Right ventricle myocardium inferior (tissue), 1 donor: ENCODE measurements at regions not wholly inside any gene's neighbourhood (a gene's known extent, or its start where the extent isn't known, plus 50 kb on each side); places are given as distances from the start of the nearest gene placed in this dataset.
"Not testable (repeated sequence)": the region's sequence is repeated elsewhere in the genome, so short reads cannot be mapped to it uniquely, and the experiment has no call there.

Experiments used
- ATAC-seq: fragments of 200-7000 bp; cut with Tn5 transposase; one replicate; pipeline ENCODE4 v1.9.1; 2020; ENCODE audit warnings: mild to moderate bottlenecking, moderate library complexity
- DNase-seq: peaks from one replicate; pipeline ENCODE4 v3.0.0; 2021; ENCODE audit errors: missing footprints
- intact Hi-C: fragments of 100-400 bp; cut with DNase I; formaldehyde crosslinking; loops from one replicate; pipeline ENCODE4 v1.11.0; 2022
- donor health status: DM: no; HTN: yes; CAD: no; lungs with severe emphysema.

DNA sequence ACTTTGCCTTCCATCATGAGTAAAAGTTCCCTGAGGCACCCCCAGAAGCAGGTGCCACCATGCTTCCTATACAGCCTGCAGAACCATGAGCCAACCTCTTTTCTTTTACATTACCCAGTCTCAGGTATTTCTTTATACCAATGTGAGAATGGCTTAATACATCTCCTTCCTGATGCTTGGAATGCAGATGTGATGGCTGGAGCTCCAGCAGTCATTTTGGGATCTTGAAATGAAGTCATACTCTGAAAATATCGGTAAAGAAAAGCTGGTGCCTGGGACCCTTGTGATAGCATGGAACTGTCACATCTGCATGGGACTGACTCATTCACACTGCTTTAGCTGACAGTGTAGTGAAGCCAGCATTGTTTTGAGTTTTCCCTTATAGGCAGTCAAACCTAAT is 634.5 kb upstream of the NRP1 start:
- ATAC-seq (no peak), DNase-seq (no peak)
- intact Hi-C loops = no loop called here

DNA sequence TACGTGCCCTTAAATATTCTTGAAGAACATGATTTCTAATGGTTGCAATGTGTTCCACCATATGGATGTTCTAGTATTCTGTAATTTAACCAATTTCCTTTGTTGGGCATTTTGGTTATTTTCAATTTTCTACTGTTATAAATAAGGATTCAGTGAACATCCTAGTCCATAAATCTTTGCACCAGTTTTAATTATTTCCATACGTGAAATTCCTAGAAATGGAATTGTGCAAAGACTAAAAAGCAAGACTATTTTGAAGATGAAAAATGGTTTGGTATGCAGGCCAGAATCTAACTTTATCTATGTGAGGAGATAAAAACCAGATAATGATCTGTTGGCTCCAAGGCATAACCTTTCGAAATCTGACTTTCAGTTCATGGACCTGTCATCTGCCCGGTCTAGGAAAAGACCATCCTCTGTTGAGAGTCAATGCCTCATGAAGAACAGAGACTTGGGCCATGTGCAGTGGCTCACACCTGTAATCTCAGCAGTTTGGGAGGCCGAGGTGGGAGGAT is 633.2 kb upstream of the NRP1 start:
- ATAC-seq = no peak
- no peak for DNase-seq
- intact Hi-C loops = no loop called here

DNA sequence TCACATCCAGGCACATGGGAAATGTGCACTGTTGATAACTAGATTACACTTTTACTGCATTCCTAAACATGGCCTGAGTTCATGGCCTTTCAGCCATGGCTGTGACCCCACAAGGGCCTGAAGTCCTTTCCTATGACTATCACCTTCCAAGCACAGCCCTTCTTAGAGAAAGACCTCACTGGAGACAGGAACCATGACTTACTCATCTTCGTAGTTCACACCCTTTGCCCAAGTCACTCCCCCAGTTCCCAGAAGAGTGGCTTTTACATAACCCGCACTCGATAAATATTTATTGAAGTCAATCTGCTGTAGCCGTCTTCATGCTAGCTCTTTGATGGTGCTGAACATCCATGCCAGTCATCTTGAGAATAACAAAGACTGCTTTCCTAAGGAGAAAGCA is 632.5 kb upstream of the NRP1 start:
- intact Hi-C loops = no loop called here
- DNase-seq (no peak), ATAC-seq (no peak)

DNA sequence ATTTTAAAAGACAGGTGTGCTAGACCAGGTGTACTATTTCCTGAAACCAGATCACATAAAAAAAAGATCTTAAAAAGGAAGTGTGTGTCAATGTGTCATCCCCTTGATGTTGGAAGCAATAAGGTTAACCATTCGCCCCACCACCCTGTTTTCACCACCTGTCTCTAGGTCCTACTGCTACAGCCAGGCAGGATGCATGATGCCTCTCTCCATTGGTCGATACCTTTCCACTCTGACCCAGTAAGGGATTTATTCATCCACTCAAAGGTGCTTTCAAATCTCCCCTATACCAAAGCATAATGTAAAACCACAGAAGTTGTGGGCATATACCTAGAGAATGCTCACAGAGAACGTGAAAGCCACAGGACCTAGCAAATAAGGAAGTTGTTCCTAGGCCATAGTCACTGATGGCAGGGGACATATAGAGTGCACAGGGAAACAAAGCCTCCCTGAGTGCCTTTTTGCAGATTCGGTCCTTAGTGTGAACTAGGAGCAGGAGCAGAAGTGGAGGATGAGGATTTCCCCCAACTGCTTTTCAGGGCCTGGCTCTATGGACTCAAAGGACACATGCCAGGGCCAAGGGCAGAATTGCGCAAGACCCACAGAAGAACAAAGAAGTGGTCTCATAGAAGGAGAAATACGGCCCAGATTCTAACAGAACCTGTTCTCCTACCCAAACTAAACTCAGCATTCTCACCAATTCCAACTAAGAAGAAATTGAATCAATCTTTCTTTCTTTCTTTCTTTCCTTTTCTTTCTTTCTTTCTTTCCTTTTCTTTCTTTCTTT is 631.5 kb upstream of the NRP1 start:
- DNase-seq (no peak), ATAC-seq (peak; percentile 28)
- intact Hi-C loops = no loop called here

DNA sequence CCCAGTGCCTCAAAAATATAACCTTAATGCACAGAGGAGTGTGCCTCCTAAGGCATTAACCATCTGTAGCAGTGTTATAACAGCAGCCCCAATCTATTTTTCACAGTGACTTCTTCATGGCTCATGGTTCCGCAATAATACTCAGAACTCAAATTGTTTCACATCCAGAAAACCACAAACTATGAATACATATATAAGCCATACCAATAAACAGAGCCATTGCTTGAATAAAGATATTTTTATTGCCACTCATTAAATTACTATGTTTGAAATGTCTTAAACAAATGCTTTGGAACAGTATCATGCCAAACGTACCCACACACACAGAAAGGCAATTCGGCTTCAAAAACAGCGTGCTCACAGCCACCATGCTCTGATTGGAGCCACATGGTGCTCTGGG is 629.3 kb upstream of the NRP1 start:
- ATAC-seq (no peak), DNase-seq (no peak)
- intact Hi-C loops = no loop called here

DNA sequence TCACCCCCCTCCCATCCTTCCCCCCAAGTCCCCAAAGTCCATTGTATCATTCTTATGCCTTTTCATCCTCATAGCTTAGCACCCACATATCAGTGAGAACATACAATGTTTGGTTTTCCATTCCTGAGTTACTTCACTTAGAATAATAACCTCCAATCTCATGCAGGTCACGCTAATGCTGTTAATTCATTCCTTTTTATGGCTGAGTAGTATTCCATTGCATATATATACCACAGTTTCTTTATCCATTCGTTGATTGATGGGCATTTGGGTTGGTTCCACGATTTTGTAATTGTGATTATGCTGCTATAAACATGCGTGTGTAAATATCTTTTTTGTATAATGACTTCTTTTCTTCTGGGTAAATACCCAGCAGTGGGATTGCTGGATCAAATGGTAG is 621.9 kb upstream of the NRP1 start:
- ATAC-seq, DNase-seq, intact Hi-C loops: not testable (repeated sequence)

DNA sequence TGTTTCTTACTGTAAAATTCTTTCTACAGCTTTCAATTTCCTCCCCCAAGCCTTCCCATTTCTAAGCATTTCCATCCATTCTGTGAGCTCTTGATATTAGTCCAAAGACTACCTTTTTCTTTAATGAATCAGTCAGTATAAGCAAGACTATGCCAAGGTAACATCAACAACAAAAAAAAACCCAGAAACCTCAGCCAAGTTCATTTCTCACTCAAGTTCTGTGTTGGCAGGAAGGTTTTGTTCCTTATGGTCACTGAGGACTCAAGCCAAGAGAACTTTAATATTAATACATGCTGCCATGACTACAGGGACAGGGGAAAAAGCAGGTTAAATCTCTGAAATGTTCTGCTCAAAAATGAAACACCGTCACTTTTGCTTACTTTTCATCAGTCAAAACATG is 621.2 kb upstream of the NRP1 start:
- DNase-seq = no peak
- intact Hi-C loops = no loop called here
- ATAC-seq = no peak

DNA sequence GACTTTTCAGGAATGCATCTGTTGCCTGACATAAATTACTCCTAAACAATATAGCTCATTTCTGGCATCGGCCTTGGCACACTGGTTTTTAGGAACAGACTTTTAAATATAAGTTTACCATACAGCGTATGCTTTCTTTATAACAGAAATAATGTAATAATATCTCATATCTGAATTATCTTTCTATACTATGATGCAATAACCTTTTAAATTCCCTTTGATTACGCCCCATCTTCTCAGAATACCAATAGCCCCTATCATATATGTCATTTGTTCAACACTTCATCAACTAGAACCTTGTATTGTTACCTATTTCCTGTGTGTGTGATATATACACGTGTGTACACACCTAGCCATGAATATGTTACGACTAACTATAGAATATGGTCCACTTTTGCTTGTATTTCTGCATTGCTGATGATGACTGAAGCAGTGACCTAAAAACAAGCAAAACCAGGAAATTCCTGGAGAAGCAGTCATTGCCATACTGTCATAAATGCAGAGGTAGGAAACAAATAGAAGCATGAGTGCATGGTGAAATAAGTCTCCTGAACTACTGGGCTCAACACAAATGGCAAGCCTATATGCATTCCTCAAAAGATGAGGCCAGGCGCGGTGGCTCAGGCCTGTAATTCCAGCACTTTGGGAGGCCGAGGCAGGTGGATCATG is 618.4 kb upstream of the NRP1 start:
- DNase-seq (no peak), ATAC-seq (no peak)
- intact Hi-C loops = no loop called here

DNA sequence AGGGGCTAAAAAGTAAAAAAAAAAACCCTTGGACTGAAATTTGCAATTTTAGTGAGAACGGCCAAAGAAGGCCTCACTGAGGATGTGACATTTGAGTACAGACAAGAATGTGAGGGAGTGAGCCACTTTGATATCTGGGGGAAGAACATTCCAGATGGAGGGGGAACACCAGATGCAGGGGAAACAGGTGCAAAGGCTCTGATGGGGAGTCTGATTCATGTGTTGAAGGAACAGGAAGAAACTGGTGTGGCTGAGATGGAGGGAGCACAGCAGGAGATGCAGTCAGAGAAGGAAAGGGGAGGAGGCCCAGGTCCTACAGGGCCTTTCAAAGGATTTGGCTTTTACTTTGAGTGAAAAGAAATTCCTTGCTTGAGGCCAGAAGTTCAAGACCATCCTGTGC is 615.7 kb upstream of the NRP1 start:
- ATAC-seq (no peak), DNase-seq (no peak)
- intact Hi-C loops = no loop called here

DNA sequence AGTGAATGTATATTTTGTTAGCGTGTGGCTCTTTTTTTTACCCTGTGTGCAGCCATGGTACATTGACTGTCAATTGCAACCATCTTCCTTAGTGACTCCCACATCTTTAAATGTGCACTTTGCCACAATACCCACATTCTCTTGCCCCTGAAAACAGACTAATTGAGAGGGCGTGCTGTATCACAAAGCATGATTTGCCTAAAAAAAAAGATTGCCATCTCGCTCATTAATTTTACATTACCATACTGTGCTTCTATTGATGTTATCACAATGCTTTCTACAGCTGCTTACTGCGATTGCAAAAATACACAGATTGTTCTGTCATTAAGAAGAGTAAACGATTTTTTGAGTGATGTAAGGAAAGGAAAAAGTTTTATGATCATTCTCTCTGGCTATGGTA is 613.1 kb upstream of the NRP1 start:
- ATAC-seq (no peak), DNase-seq (no peak)
- intact Hi-C loops = no loop called here

DNA sequence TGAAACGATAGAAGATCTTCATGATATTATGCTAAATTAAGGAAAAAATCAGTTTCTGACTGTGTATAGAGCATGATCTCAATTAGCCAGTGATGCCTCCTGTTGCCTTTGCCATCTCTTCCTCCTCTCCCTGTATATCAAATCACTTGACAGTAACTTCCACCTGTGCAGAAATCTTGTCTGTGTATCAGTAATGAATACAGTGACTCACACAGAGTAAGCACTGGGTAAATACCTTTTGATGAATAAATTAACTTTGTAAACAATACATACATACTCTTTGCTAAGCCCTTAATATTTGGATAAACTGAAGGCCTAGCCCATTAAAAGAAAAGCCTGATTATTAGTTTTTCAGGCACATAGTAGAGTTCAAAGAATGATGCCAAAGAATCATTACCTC is 610.6 kb upstream of the NRP1 start:
- ATAC-seq (no peak), DNase-seq (no peak)
- intact Hi-C loops = no loop called here

DNA sequence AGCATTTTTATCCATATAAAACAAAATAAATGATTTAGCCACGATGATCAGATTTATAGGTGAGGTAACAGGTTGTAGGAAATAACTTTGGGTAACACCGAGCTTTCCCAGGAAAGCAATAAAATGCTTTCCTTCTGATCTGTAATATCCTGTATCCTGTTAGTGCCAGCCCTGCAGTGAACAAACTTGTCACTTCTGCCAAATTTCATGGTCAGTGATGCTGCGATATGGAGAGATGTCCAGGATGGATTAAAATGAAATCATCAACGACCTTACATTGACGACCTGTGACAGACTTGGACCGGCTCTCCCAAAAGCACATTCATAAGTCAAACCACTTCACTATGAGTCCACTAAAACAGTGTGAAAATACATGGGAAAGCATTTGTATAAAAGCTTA is 608.0 kb upstream of the NRP1 start:
- intact Hi-C loops = no loop called here
- no peak for ATAC-seq
- DNase-seq = no peak

DNA sequence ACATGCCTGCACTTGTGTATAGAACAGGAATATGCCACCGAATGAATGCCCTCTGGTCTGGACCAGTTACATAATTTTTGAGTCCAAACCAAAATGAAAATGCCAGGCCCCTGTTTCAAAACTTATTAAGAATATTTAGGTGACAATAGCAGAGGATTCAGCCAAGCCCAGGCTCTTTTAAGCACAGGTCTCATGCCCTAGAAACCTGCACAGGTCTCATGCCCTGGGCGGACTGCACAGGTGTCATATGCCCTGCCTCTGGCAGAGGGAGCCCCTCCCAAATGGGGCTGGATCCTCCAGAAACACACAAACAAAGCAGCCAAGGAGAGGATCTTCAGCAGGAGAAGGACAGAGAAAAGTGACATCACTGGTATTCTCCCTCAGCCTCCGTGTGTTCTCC is 605.4 kb upstream of the NRP1 start:
- intact Hi-C loops = no loop called here
- ATAC-seq = no peak
- DNase-seq = no peak

DNA sequence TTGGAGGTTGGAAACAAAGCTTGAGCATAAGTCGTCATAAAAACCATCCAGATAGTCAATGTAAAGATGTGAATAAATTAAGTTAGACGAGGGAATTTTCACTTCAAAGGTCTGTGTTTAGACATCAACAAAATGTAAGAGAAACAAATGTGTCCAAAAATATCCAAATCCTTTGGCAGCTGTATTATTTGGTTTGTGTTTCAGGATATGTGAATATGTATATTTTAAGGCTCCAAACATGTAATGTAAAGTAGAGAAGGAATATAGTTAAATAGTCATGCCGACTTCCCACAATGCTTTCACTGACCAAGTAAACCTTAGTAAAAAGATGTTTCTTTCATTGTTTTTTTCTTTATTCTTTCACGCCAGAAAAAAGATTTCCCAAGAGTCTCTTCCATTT is 604.9 kb upstream of the NRP1 start:
- no peak for ATAC-seq
- intact Hi-C loops = no loop called here

DNA sequence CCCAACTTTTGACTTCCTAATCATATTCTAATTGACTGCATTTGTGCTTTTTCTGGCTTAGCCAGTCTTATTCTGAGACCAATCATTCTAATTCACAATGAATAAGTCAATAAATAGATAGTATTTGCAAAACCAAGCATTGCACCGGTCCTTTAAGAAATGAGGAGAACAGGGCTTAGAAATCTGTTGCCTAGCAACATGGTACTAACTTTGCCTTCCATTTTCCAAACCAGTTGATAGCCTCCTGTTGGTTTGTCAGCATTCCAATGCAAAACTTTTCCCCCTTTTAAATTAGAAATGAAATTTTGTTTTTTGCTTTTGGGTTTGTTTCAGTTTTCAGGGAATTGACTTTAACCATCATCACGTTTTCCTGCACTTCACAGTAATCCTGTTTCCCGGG is 603.5 kb upstream of the NRP1 start:
- intact Hi-C loops = no loop called here
- DNase-seq (no peak), ATAC-seq (no peak)

More for the DNA sequence above, 604.9 kb upstream of the NRP1 start:
- no peak for DNase-seq

DNA sequence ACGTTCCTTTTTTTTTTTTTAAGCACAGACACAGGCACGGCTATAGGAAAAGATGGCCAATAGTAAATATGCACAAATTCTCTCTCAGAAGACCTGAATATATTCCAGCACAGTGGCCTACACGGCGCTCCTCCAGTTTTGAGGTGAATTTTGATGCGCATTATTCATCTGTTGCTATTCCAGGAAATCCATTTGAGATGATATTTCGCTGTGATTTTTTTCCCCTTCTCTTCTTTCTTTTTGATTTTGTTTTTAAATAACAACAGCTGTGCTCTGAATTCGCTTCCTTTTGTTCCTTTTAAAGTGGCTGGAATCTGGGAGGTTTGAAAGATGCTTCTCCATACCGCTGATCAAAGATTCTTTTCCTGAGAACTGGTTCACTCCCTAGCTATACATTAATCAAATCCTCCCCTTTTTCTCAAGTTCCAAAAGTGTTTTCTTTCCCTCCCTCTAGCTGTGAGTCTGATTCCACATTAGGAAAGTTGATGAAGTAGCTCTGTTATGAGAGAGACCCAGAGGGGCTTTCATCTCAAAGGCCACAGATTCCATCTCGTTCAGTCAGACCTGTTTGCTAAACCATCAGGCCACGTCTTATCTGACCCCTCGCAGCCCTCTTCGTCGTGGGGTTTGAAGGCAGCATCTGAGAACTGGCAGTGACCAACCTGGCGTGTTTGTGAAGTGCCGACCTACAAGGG is 602.7 kb upstream of the NRP1 start:
- intact Hi-C loops = no loop called here
- no peak for ATAC-seq
- DNase-seq = no peak

DNA sequence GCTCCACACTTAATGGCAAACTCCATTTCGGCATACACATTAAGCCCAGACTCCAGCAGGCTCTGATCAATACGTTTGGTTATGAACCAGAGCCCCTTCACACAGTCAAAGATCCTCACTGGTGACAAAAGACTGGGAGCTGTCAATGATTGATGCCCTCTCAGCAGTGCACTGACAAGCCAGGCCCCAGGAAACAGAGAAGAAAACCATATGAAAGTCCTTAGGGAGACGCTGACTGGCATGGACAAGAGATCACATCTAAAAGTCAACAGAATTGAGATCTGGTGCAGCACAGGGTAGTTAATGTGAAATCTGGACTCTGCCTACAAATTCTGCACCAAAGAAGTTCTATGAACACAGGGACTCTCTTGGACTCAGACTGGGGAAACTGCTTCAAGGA is 600.9 kb upstream of the NRP1 start:
- ATAC-seq = no peak
- no peak for DNase-seq
- intact Hi-C loops = no loop called here

DNA sequence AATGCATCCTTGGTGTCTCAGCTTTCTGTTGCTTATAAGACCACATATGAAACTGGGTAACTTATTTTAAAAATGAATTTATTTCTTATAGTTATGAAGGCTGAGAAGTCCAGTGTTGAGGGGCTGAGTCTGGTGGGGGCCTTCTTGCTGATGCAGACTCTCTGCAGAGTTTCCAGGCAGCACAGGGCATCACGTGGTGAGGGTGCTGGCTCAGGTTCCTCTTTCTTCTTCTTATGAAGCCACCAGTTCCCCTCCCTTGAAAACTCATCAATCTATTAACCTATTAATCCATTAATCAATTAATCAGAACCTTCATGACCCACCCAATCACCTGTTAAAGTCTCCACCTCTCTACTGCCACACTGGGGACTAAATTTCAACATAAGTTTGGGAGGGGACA is 595.6 kb upstream of the NRP1 start:
- intact Hi-C loops = no loop called here
- DNase-seq (no peak), ATAC-seq (no peak)

DNA sequence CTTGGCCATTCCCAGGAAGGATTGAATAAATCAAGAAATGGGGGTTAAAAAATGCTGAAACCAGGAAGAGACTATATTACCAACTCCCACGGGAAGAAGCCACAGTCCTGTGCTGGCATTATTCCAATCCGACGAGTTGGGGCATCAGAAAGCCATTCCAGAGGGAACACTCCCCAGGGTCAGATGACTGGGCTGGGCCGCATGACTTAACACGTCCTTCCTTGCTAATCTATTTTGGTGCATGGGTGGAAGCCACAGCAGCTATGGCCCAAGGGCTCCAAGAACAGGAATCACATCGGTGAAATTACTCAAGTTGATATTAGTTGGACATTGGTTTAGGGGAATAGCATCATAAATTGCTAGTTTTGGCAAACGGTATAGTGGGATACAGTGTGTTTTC is 592.9 kb upstream of the NRP1 start:
- DNase-seq (no peak), ATAC-seq (no peak)
- intact Hi-C loops = no loop called here

DNA sequence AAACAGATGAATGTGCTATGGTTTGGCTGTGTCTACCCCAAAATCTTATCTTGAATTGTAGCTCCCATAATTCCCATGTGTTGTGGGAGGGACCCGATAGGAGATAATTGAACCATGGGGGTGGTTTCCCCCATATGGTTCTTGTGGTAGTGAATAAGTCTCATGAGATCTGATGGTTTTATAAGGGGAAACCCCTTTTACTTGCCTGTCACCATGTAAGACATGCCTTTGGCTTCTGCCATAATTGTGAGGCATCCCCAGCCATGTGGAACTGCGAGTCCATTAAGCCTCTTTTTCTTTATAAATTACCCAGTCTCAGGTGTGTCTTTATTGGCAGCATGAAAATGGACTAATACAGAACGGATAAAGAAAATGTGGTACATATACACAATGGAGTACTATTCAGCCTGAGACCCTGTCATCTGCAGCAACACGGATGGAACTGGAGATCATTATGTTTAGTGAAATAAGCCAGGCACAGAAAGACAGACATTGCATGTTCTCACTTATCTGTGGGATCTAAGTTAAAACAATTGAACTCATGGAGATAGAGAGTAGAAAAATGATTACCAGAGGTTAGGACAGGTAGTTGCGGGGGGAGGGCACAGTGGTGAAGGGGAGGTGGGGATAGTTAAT is 587.6 kb upstream of the NRP1 start:
- ATAC-seq (no peak), DNase-seq (no peak)
- intact Hi-C loops = no loop called here
